SU-DHL-6 (cell line): ENCODE measurements at regions not wholly inside any gene's neighbourhood (a gene's known extent, or its start where the extent isn't known, plus 50 kb on each side); places are given as distances from the start of the nearest gene placed in this dataset.

Experiments
- CTCF ChIP-seq: fragments of 200-600 bp; sonication (generic); IDR thresholded peaks from one replicate; pipeline ENCODE4 v1.5.1; 2017; ENCODE audit warnings: antibody characterized with exemption, mild to moderate bottlenecking, low read length, moderate library complexity; ENCODE audit not compliant: insufficient read depth, poor library complexity, severe bottlenecking
- EZH2phosphoT487 ChIP-seq: fragments of 200-600 bp; sonication (generic), shearing (Covaris generic); conservative IDR thresholded peaks from 2 replicates; pipeline ENCODE4 v1.6.1; 2018; ENCODE audit warnings: mild to moderate bottlenecking, antibody characterized with exemption, low read length, moderate library complexity, mixed read lengths

GRCh38 chr20:24064915-24065314 lies 76.3 kb upstream of the GGTLC1 start:
- no peak for TF ChIP-seq CTCF
- TF ChIP-seq EZH2phosphoT487, result no peak
